GM20000 (cell line): ENCODE measurements at regions not wholly inside any gene's neighbourhood (a gene's known extent, or its start where the extent isn't known, plus 50 kb on each side); places are given as distances from the start of the nearest gene placed in this dataset.

Experiments
- DNase-seq: peaks from one replicate; pipeline ENCODE4 v3.0.0; 2012; ENCODE audit warnings: low spot score
- TF ChIP-seq, protein P1 (sequence below): IDR thresholded peaks from 2 replicates; pipeline ENCODE4 v1.5.1; 2012; ENCODE audit warnings: mild to moderate bottlenecking, control low read depth; ENCODE audit errors: extremely low read depth, missing control alignments

- DNase-seq = no peak
- TF ChIP-seq, protein P1, sequence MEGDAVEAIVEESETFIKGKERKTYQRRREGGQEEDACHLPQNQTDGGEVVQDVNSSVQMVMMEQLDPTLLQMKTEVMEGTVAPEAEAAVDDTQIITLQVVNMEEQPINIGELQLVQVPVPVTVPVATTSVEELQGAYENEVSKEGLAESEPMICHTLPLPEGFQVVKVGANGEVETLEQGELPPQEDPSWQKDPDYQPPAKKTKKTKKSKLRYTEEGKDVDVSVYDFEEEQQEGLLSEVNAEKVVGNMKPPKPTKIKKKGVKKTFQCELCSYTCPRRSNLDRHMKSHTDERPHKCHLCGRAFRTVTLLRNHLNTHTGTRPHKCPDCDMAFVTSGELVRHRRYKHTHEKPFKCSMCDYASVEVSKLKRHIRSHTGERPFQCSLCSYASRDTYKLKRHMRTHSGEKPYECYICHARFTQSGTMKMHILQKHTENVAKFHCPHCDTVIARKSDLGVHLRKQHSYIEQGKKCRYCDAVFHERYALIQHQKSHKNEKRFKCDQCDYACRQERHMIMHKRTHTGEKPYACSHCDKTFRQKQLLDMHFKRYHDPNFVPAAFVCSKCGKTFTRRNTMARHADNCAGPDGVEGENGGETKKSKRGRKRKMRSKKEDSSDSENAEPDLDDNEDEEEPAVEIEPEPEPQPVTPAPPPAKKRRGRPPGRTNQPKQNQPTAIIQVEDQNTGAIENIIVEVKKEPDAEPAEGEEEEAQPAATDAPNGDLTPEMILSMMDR = no peak
These were observed 294.2 kb upstream of the TCF21 start for GRCh38 chr6:133594652-133595110.

- TF ChIP-seq, protein P1 = no peak
- no peak for DNase-seq
These were observed 293.7 kb upstream of the TCF21 start for GRCh38 chr6:133595111-133595761.

DNA sequence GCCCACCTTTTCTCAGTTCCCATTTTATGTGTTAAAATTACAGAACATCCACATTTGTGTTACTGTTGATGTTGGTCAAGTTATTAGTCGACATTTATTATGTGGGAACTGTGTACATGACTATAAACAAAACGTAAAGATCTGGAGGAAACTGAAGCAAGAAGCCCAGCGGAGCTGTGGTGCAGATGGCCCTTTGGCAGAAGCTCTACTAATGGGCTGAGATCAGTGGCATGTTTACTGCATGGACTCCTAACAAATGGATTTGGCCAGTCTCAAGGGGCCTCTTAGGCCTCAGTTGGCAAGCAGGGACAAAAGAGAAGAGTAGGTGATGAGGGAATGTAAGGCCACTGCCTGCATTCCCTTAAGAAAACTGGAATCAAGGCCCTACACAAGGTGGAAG, 282.1 kb upstream of the TCF21 start:
- TF ChIP-seq, protein P1 = no peak
- no peak for DNase-seq

DNA sequence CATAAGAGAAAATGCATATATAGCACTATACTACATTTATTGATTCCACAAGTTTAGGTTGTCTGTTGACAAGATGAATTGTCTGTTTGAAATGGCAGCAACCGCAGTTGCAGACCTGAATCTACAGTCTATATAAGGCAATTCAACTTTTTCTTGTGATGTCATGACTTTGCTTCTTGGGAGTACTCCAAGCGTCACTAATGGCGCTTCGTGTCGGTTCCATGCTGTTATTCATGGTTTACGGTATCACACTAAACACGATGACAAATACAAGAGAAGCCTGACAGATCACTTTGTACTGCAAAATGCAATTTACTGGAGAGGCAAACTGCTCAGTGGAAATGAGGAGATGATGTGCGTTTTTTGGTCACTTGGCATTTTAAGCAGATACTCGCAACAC, 280.3 kb upstream of the TCF21 start:
- TF ChIP-seq, protein P1 = no peak
- DNase-seq = no peak

DNA sequence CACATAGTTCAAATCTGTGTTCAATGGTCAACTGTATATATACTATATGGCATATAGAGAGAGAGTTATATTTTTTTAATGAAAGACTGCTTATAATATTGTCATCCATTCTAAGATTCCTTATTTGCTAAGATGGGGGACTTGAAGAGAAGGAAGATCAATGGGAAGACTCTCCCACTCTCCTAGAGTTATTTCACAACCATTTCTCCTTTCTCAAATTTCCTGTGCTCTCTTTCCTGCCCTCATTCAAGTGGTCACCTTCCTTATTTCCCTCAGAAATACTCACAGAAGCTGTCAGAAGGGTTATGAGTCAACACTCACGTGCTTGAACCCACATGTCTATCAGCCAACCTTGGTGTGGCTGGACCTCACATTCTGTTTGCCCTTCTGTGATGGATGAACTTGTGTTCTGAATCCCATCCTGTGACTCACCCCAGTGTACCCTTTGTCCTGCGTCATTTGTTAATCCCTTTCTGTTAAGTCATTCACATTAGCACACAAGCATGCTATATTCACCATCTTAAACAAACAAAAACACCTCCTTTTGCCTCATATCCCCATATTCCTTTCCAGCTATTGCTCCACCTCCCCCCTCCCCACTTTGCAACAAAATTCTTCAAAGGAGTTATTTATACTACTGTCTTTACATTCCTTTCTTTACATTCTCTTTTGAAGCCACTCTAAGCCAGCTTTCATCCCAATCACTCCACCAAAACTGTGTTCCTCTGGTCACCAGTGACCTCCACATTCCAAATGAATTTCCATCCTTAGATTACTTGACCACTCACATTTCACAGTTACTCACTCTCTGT, 279.3 kb upstream of the TCF21 start:
- TF ChIP-seq, protein P1 = no peak
- DNase-seq = no peak

DNA sequence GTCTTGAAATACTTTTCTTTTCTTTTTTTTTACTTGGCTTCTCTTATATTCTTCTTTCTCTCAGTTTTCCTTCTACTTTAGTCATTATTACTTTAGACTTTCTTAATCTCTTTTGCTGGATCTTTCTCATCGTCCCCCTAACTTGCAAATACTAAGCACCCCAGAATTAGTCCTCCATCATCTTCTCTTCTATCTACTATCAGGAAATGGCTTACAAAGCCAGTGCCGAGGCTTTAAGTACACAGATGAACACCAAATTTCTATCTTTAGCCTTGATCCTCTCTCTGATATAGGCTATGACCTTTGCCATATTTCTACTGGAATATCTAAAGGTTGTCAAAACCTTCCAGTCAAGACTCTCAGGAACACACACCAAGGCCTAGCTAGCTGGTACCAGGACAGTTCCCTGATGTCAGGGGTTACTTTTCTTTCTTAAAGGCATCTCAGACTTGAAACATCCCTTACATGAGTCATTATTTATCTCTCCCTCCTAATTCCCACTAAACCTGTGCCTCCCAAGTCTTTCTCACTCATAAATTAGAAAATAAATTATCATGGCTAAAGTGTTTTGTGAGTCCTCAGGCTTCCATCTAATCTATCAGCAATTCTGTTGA, 278.6 kb upstream of the TCF21 start:
- DNase-seq = no peak

More for the DNA sequence above, 278.6 kb upstream of the TCF21 start:
- TF ChIP-seq, protein P1 = no peak
